H1 (cell line): ENCODE measurements at regions not wholly inside any gene's neighbourhood (a gene's known extent, or its start where the extent isn't known, plus 50 kb on each side); places are given as distances from the start of the nearest gene placed in this dataset.

Source experiments
- CTCF ChIA-PET: fragments of 300-600 bp; sonication (Branson Sonifier 250); formaldehyde crosslinking; loops from one replicate; lab custom pipeline; 2021; ENCODE audit not compliant: partially characterized antibody; lab: Charles Lee
- POLR2A ChIA-PET: fragments of 300-600 bp; sonication (Branson Sonifier 250); formaldehyde crosslinking; loops from one replicate; lab custom pipeline; 2021; ENCODE audit warnings: inconsistent platforms; ENCODE audit not compliant: partially characterized antibody; lab: Charles Lee
- DNase-seq, 2 experiments: peaks; one replicate each; pipeline versions ENCODE4 v3.0.0 to v3.0.0-alpha.2; 2010 to 2022; ENCODE audit warnings: low spot score in 2 of 2, low read depth in 1 of 2, mixed read lengths in 1 of 2
- FAIRE-seq: peaks from 2 replicates; lab custom pipeline; 2011; peaks lifted over from hg19 to GRCh38; lab: Jason Lieb, UNC
- H2AFZ ChIP-seq: 2 replicates; pipeline ENCODE4 v1.8.1; 2012; ENCODE audit warnings: low read length, inconsistent platforms
- H2AK5ac ChIP-seq: 2 replicates; pipeline ENCODE4 v1.6.1; 2013; ENCODE audit warnings: low read depth, low read length
- H2BK120ac ChIP-seq: replicated peaks from 2 replicates; pipeline ENCODE3; 2013; ENCODE audit warnings: low read depth, low read length, inconsistent platforms
- H2BK12ac ChIP-seq: 2 replicates; pipeline ENCODE4 v1.6.1; 2013; ENCODE audit warnings: low read depth, low read length
- H2BK15ac ChIP-seq: 2 replicates; pipeline ENCODE4 v1.6.1; 2013; ENCODE audit warnings: low read length
- H2BK20ac ChIP-seq: 2 replicates; pipeline ENCODE4 v1.6.1; 2013; ENCODE audit warnings: low read length
- H2BK5ac ChIP-seq: 2 replicates; pipeline ENCODE4 v1.6.1; 2013; ENCODE audit warnings: low read depth, low read length
- H3K14ac ChIP-seq: 2 replicates; pipeline ENCODE4 v1.6.1; 2013; ENCODE audit warnings: inconsistent platforms; ENCODE audit not compliant: insufficient read length
- H3K18ac ChIP-seq: 2 replicates; pipeline ENCODE4 v1.6.1; 2013; ENCODE audit warnings: low read length; ENCODE audit errors: extremely low read depth
- H3K23ac ChIP-seq: 2 replicates; pipeline ENCODE4 v1.6.1; 2013; ENCODE audit warnings: inconsistent platforms; ENCODE audit not compliant: insufficient read length
- H3K23me2 ChIP-seq: 2 replicates; pipeline ENCODE4 v1.6.1; 2013; ENCODE audit warnings: low read depth, low read length
- H3K27ac ChIP-seq: 2 replicates; pipeline ENCODE4 v1.6.1; 2011; ENCODE audit warnings: low read depth, low read length, inconsistent platforms
- H3K27me3 ChIP-seq, 4 experiments: replicated peaks in 1 of 4; 1 replicate in 1 of 4; 2 replicates in 3 of 4; pipeline versions ENCODE4 v1.6.1 to v1.8.1; 2011 to 2013; ENCODE audit warnings: low read length in 3 of 4, mild to moderate bottlenecking in 3 of 4, inconsistent platforms in 2 of 4, mixed read lengths in 2 of 4, moderate library complexity in 1 of 4; ENCODE audit not compliant: control insufficient read depth in 3 of 4, insufficient read depth in 3 of 4; ENCODE audit errors: extremely low read depth in 1 of 4
- H3K36me3 ChIP-seq, 4 experiments: 2 replicates each; pipeline versions ENCODE4 v1.6.1 to v1.8.1; 2011 to 2013; ENCODE audit warnings: mild to moderate bottlenecking in 4 of 4, low read length in 3 of 4, moderate library complexity in 2 of 4, control low read depth in 1 of 4, inconsistent platforms in 1 of 4; ENCODE audit not compliant: insufficient read depth in 4 of 4, control insufficient read depth in 2 of 4
- H3K4ac ChIP-seq: replicated peaks from 2 replicates; pipeline ENCODE3; 2013; ENCODE audit warnings: low read length, low read depth, mixed read lengths, inconsistent platforms; ENCODE audit not compliant: insufficient read length
- H3K4me1 ChIP-seq, 4 experiments: replicated peaks in 1 of 4; 1 replicate in 1 of 4; 2 replicates in 3 of 4; pipeline versions ENCODE4 v1.6.1 to v1.8.1; 2011 to 2013; ENCODE audit warnings: low read length in 3 of 4, inconsistent platforms in 2 of 4, mixed read lengths in 1 of 4; ENCODE audit not compliant: insufficient read depth in 4 of 4, control insufficient read depth in 3 of 4
- H3K4me2 ChIP-seq, 2 experiments: 2 replicates each; pipeline versions ENCODE4 v1.6.1 to v1.8.1; 2011 to 2013; ENCODE audit warnings: low read depth in 2 of 2, low read length in 2 of 2, control low read depth in 1 of 2, inconsistent platforms in 1 of 2, mild to moderate bottlenecking in 1 of 2; ENCODE audit not compliant: insufficient read depth in 1 of 2
- H3K4me3 ChIP-seq, 4 experiments: fragments of 200-600, 300-600 bp in 1 of 4; sonication (generic), shearing (Covaris generic), sonication (Bioruptor Twin) in 1 of 4; 2 replicates each; pipeline versions ENCODE4 v1.5.1 to v1.8.1; 2011 to 2016; ENCODE audit warnings: low read length in 4 of 4, low read depth in 3 of 4, control low read depth in 2 of 4, inconsistent platforms in 2 of 4, mild to moderate bottlenecking in 2 of 4, mixed read lengths in 1 of 4, moderate library complexity in 1 of 4; ENCODE audit not compliant: insufficient read depth in 2 of 4; ENCODE audit errors: extremely low read depth in 1 of 4
- H3K56ac ChIP-seq: replicated peaks from 2 replicates; pipeline ENCODE3; 2013; ENCODE audit warnings: low read depth, mild to moderate bottlenecking, mixed read lengths, low read length, inconsistent platforms; ENCODE audit not compliant: insufficient read length
- H3K79me1 ChIP-seq: 2 replicates; pipeline ENCODE4 v1.6.1; 2013; ENCODE audit warnings: low read depth, low read length, control low read depth
- H3K79me2 ChIP-seq, 2 experiments: 2 replicates each; pipeline versions ENCODE4 v1.6.1 to v1.8.1; 2012 to 2013; ENCODE audit warnings: low read length in 2 of 2, mild to moderate bottlenecking in 2 of 2, inconsistent platforms in 1 of 2; ENCODE audit not compliant: insufficient read depth in 2 of 2, control insufficient read depth in 1 of 2
- H3K9ac ChIP-seq, 4 experiments: replicated peaks in 1 of 4; 1 replicate in 1 of 4; 2 replicates in 3 of 4; pipeline versions ENCODE4 v1.6.1 to v1.8.1; 2011 to 2013; ENCODE audit warnings: low read depth in 3 of 4, low read length in 3 of 4, control low read depth in 2 of 4, mild to moderate bottlenecking in 2 of 4, moderate library complexity in 2 of 4, inconsistent platforms in 1 of 4; ENCODE audit errors: extremely low read depth in 1 of 4
- H3K9me3 ChIP-seq, 2 experiments: 2 replicates each; pipeline versions ENCODE4 v1.6.1 to v1.8.1; 2012 to 2013; ENCODE audit warnings: mild to moderate bottlenecking in 2 of 2, moderate library complexity in 2 of 2, control low read depth in 1 of 2, inconsistent platforms in 1 of 2, low read depth in 1 of 2, low read length in 1 of 2, mixed read lengths in 1 of 2; ENCODE audit not compliant: insufficient read depth in 2 of 2
- H4K20me1 ChIP-seq, 2 experiments: replicated peaks in 1 of 2; 2 replicates each; pipeline versions ENCODE3 to v1.8.1; 2011 to 2013; ENCODE audit warnings: inconsistent platforms in 2 of 2, low read length in 2 of 2, mild to moderate bottlenecking in 1 of 2; ENCODE audit not compliant: insufficient read depth in 2 of 2, control insufficient read depth in 1 of 2
- H4K5ac ChIP-seq: 2 replicates; pipeline ENCODE4 v1.6.1; 2013; ENCODE audit warnings: low read length, low read depth, mixed read lengths, inconsistent platforms; ENCODE audit not compliant: insufficient read length
- H4K8ac ChIP-seq: 2 replicates; pipeline ENCODE4 v1.8.0; 2013; ENCODE audit warnings: mild to moderate bottlenecking, moderate library complexity, low read length, inconsistent platforms; ENCODE audit not compliant: insufficient read depth; ENCODE audit errors: extremely low read depth
- H4K91ac ChIP-seq: replicated peaks from 2 replicates; pipeline ENCODE3; 2013; ENCODE audit warnings: low read length, mixed read lengths, inconsistent platforms; ENCODE audit not compliant: insufficient read length
- KDM4A ChIP-seq: IDR thresholded peaks from one replicate; pipeline ENCODE4 v1.7.1; 2012; ENCODE audit warnings: low read depth, mild to moderate bottlenecking, moderate library complexity, low read length, inconsistent platforms; ENCODE audit not compliant: severe bottlenecking
- RAD21 ChIP-seq, 2 experiments: IDR thresholded peaks in 1 of 2; conservative IDR thresholded peaks in 1 of 2; 2 replicates each; pipeline ENCODE4 v1.6.1; 2011; ENCODE audit warnings: low read depth in 2 of 2, low read length in 2 of 2, improper control_type of control experiment in 1 of 2, inconsistent platforms in 1 of 2, mild to moderate bottlenecking in 1 of 2, moderate library complexity in 1 of 2
- WGBS, 2 experiments: shearing (Covaris generic) in 1 of 2; methylation state at CpG; one replicate each; pipeline versions ENCODE4 v1.1.6 to v1.1.7; 2013 to 2015; ENCODE audit warnings: low lambda C conversion rate in 2 of 2, mixed read lengths in 2 of 2, inconsistent platforms in 1 of 2, low coverage in 1 of 2, missing lambda C conversion rate in 1 of 2; ENCODE audit not compliant: insufficient replicate concordance in 2 of 2, insufficient coverage in 1 of 2, insufficient read length in 1 of 2; ENCODE audit errors: extremely low coverage in 1 of 2, missing lambda C conversion rate in 1 of 2; 5-methylcytosine and 5-hydroxymethylcytosine counted together
- TF ChIP-seq, protein P1 (sequence below), 3 experiments: IDR thresholded peaks; 1 replicate in 2 of 3; 2 replicates in 1 of 3; pipeline versions ENCODE4 v1.5.1 to v1.6.1; 2011; ENCODE audit warnings: low read length in 3 of 3, mild to moderate bottlenecking in 3 of 3, inconsistent platforms in 2 of 3, low read depth in 1 of 3, moderate library complexity in 1 of 3; ENCODE audit not compliant: insufficient read depth in 1 of 3; ENCODE audit errors: control extremely low read depth in 1 of 3

DNA sequence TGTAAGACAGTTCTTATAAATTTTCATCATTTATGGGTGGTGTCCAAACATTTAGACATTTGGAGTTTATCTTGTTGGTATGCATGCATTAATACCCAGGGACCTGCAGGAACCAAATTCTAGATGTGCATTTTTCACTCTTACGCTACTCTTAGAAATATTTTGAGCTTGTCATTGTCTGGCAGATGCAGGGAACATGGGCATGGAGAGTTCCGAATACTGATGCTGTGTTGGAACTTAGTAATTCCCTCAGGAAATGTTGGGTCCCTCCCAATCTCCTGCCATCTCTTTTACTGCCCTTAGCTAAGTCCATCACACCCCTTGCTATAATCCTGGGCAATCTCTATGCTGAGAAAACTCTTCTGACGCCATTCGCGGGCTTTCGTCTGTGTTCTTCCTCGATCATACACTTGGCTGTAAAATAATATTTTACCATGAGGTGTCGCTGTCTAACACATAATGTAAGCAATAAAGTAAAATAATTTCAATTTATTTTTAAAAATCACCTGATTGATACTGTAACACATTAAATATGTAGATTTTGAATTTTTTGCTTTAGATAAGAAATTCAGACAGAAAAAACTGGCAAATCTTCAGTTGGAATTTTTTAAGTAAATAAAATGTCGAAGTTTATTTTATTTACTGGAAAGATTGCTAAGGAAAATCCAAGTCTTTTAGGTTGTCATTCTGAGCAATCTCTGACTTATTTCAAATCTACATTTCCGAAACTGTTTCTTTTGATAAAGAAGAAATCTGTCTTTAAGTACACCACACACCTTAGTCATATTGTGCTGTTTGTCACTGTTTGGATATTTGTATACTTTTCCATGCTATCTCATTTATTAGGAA, 304.1 kb upstream of the SSTR1 start:
- H3K27me3 ChIP-seq, result peaks cover 0 to 5% (median under 1%) of the 10 kb centered on the region in 4 experiments; a peak in 2 of 7 replicates
- no peak overlapping the region for H3K23ac ChIP-seq
- H2BK5ac ChIP-seq, result no peak overlapping the region
- H4K8ac ChIP-seq, result no peak overlapping the region
- H3K9me3 ChIP-seq, result no peaks in the 10 kb centered on the region; a peak in 1 of 4 replicates
- no peak overlapping the region for H3K9ac ChIP-seq
- H3K36me3 ChIP-seq, result no peaks in the 10 kb centered on the region
- peaks cover 0 to 2% (median 0%) of the 10 kb centered on the region in 4 experiments; a peak in 1 of 7 replicates for H3K4me1 ChIP-seq
- no peak overlapping the region for H2BK20ac ChIP-seq
- H2BK12ac ChIP-seq, result no peak overlapping the region
- no peak overlapping the region for H3K14ac ChIP-seq
- no peak overlapping the region for H3K4me3 ChIP-seq
- H2BK15ac ChIP-seq, result no peak overlapping the region
- H3K79me1 ChIP-seq, result no peaks in the 10 kb centered on the region
- POLR2A ChIA-PET, result interaction anchor here (0.6 to 7.0 kb wide), 5 partner anchors 8 to 304 kb away, joined by 3 to 53 read pairs (median 19); partner anchors contain the start of gene SSTR1
- H4K91ac ChIP-seq, result no peak overlapping the region
- no peak overlapping the region for H3K4ac ChIP-seq
- no peak overlapping the region for H3K27ac ChIP-seq
- peak overlapping the region; percentile 97 for H2AFZ ChIP-seq
- CTCF ChIA-PET, result interaction anchor here (0.6 to 3.1 kb wide), 37 partner anchors 8 to 962 kb away, joined by 3 to 10 read pairs (median 3); partner anchors contain the start of genes CLEC14A and SSTR1
- no peak overlapping the region for H3K18ac ChIP-seq
- TF ChIP-seq RAD21 (IDR thresholded peaks at IDR 0.05 in 1 of 2, conservative IDR thresholded peaks at IDR 0.05 in 1 of 2; ENCODE audit: low read depth in 2 of 2, low read length in 2 of 2) (peak; percentile 79 to 82), KDM4A (no peak)
- TF ChIP-seq, protein P1, sequence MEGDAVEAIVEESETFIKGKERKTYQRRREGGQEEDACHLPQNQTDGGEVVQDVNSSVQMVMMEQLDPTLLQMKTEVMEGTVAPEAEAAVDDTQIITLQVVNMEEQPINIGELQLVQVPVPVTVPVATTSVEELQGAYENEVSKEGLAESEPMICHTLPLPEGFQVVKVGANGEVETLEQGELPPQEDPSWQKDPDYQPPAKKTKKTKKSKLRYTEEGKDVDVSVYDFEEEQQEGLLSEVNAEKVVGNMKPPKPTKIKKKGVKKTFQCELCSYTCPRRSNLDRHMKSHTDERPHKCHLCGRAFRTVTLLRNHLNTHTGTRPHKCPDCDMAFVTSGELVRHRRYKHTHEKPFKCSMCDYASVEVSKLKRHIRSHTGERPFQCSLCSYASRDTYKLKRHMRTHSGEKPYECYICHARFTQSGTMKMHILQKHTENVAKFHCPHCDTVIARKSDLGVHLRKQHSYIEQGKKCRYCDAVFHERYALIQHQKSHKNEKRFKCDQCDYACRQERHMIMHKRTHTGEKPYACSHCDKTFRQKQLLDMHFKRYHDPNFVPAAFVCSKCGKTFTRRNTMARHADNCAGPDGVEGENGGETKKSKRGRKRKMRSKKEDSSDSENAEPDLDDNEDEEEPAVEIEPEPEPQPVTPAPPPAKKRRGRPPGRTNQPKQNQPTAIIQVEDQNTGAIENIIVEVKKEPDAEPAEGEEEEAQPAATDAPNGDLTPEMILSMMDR (IDR thresholded peaks at IDR 0.05; ENCODE audit: control extremely low read depth in 1 of 3, insufficient read depth in 1 of 3, low read depth in 1 of 3, low read length in 3 of 3), result peak in 2 of 3 experiments; percentile 50 to 54; a peak in 3 of 4 replicates
- 35% methylated on average over 10 of the region's 10 CpGs; no CpG with 5 or more reads in 1 of the 2 experiments for WGBS, 2 experiments
- no peak overlapping the region for H2BK120ac ChIP-seq
- FAIRE-seq (peak; percentile 42), DNase-seq (no peak)
- H2AK5ac ChIP-seq, result no peak overlapping the region
- H4K5ac ChIP-seq, result no peak overlapping the region
- no peaks in the 10 kb centered on the region for H3K79me2 ChIP-seq
- peak overlapping the region in 1 of 2 experiments; percentile 54; a peak in 1 of 4 replicates for H3K4me2 ChIP-seq
- H3K56ac ChIP-seq, result no peak overlapping the region
- H3K23me2 ChIP-seq, result no peaks in the 10 kb centered on the region
- H4K20me1 ChIP-seq, result no peaks in the 10 kb centered on the region
